OCI-LY3 (cell line): ENCODE measurements at regions not wholly inside any gene's neighbourhood (a gene's known extent, or its start where the extent isn't known, plus 50 kb on each side); places are given as distances from the start of the nearest gene placed in this dataset.

Source experiments
- H2AFZ ChIP-seq: fragments of 200-600, 300-600 bp; shearing (Covaris generic); 2 replicates; pipeline ENCODE4 v1.6.0; 2014; ENCODE audit warnings: antibody characterized with exemption, low read depth, low read length
- H3K27ac ChIP-seq: fragments of 200-600, 300-600 bp; sonication (generic); 2 replicates; pipeline ENCODE4 v1.5.1; 2014; ENCODE audit warnings: mild to moderate bottlenecking, low read length, moderate library complexity, mixed read lengths
- H3K27me3 ChIP-seq: fragments of 200-600, 300-600 bp; sonication (generic); 2 replicates; pipeline ENCODE4 v1.6.1; 2014; ENCODE audit warnings: low read depth, low read length, mixed read lengths
- H3K36me3 ChIP-seq: fragments of 200-600, 300-600 bp; sonication (generic); replicated peaks from 2 replicates; pipeline ENCODE3; 2014; ENCODE audit warnings: low read depth, low read length, mixed read lengths
- H3K4me1 ChIP-seq: fragments of 300-600, 200-600 bp; sonication (generic); 2 replicates; pipeline ENCODE4 v1.6.1; 2014; ENCODE audit warnings: low read length, mixed read lengths
- H3K4me2 ChIP-seq: fragments of 200-600, 300-600 bp; sonication (generic); 2 replicates; pipeline ENCODE4 v1.6.1; 2014; ENCODE audit warnings: low read length, mixed read lengths
- H3K4me3 ChIP-seq: fragments of 300-600, 200-600 bp; sonication (generic); 2 replicates; pipeline ENCODE4 v1.5.1; 2014; ENCODE audit warnings: antibody characterized with exemption, mild to moderate bottlenecking, low read length, moderate library complexity
- H3K79me2 ChIP-seq: fragments of 300-600, 200-600 bp; shearing (Covaris generic); 2 replicates; pipeline ENCODE4 v1.6.1; 2014; ENCODE audit warnings: mild to moderate bottlenecking, low read length, mixed read lengths
- H3K9ac ChIP-seq: fragments of 300-600, 200-600 bp; shearing (Covaris generic); 2 replicates; pipeline ENCODE4 v1.6.0; 2014; ENCODE audit warnings: mild to moderate bottlenecking, low read length, moderate library complexity
- H3K9me3 ChIP-seq: fragments of 200-600, 300-600 bp; shearing (Covaris generic); 2 replicates; pipeline ENCODE4 v1.6.1; 2014; ENCODE audit warnings: low read length, mixed read lengths; ENCODE audit not compliant: insufficient read depth
- H4K20me1 ChIP-seq: fragments of 200-600, 300-600 bp; sonication (generic); 2 replicates; pipeline ENCODE4 v1.6.1; 2016; ENCODE audit warnings: low read length, mixed read lengths; ENCODE audit not compliant: insufficient read depth
- EZH2phosphoT487 ChIP-seq: fragments of 200-600 bp; shearing (Covaris generic); IDR thresholded peaks from 2 replicates; pipeline ENCODE4 v1.6.1; 2018; ENCODE audit warnings: antibody characterized with exemption, mixed run types, low read depth
- TF ChIP-seq, protein P1 (sequence below): fragments of 200-600, 300-600 bp; sonication (generic); IDR thresholded peaks from 2 replicates; pipeline ENCODE4 v1.5.1; 2014; ENCODE audit warnings: antibody characterized with exemption, low read length, low read depth

DNA sequence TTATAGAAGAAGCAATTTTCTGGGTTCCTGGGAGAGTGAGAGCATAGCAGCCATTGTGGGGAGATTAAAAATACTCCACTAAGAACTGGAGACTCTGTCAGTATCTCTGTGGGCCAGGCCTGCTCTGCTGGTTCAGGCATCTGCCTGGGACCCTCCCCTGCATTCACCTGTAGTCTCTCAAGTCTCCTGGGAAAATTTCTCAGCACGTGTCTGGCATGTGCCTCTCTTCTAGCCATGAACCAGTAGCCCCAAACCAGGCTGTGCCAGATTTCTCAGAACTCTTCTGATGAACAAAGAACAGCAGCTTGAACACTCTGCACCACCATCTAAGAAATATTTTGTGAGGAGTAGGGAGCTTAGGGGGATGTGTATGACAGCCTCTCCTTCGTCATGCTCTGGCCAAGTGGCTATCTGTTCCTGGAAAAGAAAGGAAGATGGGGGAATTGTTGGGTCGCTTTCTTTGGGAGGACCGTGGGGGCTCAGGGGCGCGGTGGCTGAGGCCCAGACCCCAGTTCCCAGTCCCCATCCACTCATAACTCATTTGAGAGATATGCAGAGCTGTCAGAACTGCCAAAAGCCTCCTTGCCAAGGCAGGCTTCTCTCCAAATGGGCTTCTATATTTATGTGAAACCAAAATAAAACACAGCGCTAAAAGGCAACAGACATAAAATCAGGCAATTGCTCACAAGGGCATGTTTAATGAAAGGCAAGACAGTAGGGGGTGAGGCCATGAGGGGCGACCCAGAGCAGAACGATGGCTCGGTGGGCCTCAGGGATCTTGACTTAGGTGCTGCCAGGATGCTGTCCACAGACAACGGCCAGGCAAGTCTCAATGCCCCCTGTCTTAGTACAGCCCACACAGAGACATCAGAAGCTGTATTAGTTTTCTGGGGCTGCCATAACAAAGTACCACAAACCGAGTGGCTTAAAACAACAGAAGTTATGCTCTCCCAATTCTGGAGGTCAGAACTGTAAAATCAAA is 114.7 kb upstream of the TNP1 start:
- Histone ChIP-seq H3K4me1 (no peaks in the 10 kb centered on the region), H3K27me3 (no peaks in the 10 kb centered on the region), H3K4me2 (no peak overlapping the region), H3K9ac (no peak overlapping the region), H3K9me3 (no peaks in the 10 kb centered on the region), H3K36me3 (no peaks in the 10 kb centered on the region), H4K20me1 (no peaks in the 10 kb centered on the region), H3K27ac (no peak overlapping the region), H3K79me2 (no peaks in the 10 kb centered on the region), H3K4me3 (no peak overlapping the region), H2AFZ (no peak overlapping the region)
- TF ChIP-seq, protein P1, sequence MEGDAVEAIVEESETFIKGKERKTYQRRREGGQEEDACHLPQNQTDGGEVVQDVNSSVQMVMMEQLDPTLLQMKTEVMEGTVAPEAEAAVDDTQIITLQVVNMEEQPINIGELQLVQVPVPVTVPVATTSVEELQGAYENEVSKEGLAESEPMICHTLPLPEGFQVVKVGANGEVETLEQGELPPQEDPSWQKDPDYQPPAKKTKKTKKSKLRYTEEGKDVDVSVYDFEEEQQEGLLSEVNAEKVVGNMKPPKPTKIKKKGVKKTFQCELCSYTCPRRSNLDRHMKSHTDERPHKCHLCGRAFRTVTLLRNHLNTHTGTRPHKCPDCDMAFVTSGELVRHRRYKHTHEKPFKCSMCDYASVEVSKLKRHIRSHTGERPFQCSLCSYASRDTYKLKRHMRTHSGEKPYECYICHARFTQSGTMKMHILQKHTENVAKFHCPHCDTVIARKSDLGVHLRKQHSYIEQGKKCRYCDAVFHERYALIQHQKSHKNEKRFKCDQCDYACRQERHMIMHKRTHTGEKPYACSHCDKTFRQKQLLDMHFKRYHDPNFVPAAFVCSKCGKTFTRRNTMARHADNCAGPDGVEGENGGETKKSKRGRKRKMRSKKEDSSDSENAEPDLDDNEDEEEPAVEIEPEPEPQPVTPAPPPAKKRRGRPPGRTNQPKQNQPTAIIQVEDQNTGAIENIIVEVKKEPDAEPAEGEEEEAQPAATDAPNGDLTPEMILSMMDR, result no peak
- no peak for TF ChIP-seq EZH2phosphoT487

GRCh38 chr2:216971593-216971992 is 111.7 kb upstream of the TNP1 start:
- no peak overlapping the region for H2AFZ ChIP-seq
- no peaks in the 10 kb centered on the region for H3K79me2 ChIP-seq
- no peaks in the 10 kb centered on the region for H3K4me1 ChIP-seq
- H4K20me1 ChIP-seq, result no peaks in the 10 kb centered on the region
- H3K27ac ChIP-seq, result no peak overlapping the region
- H3K4me2 ChIP-seq, result no peak overlapping the region
- no peaks in the 10 kb centered on the region for H3K27me3 ChIP-seq
- TF ChIP-seq, protein P1, result no peak
- no peak for TF ChIP-seq EZH2phosphoT487
- H3K9ac ChIP-seq, result no peak overlapping the region
- no peaks in the 10 kb centered on the region for H3K36me3 ChIP-seq
- no peaks in the 10 kb centered on the region for H3K9me3 ChIP-seq
- H3K4me3 ChIP-seq, result no peak overlapping the region

- Histone ChIP-seq H3K4me1 (no peaks in the 10 kb centered on the region), H3K4me2 (no peak overlapping the region), H3K9me3 (no peaks in the 10 kb centered on the region), H2AFZ (no peak overlapping the region), H3K79me2 (no peaks in the 10 kb centered on the region), H3K36me3 (no peaks in the 10 kb centered on the region), H4K20me1 (no peaks in the 10 kb centered on the region), H3K27me3 (no peaks in the 10 kb centered on the region), H3K9ac (no peak overlapping the region), H3K27ac (no peak overlapping the region), H3K4me3 (no peak overlapping the region)
- TF ChIP-seq, protein P1, result no peak
- no peak for TF ChIP-seq EZH2phosphoT487
Observed at GRCh38 chr2:216970359-216970915, 110.6 kb upstream of the TNP1 start.

DNA sequence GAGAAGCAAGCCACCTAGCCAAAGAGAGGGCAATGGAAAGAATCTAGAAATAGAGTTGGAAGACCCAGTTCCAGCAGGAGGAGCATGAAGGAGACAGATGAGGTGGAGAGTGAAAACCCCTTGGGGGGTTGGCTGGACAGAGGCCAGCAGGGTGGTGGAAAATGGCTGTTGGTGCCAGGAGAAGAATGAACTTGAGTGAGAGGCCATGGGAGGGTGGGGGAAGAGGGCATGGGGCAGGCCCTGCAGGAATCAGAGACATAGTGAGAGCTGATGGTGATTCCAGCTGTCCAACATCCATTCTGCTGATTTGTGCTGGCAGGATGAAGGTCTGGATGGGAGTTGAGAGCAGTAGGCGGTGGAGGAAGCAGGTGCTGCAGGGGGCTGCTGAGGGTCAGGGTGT is 108.0 kb upstream of the TNP1 start:
- H3K4me1 ChIP-seq, result no peaks in the 10 kb centered on the region
- TF ChIP-seq, protein P1, result no peak
- TF ChIP-seq EZH2phosphoT487, result no peak
- H4K20me1 ChIP-seq, result no peaks in the 10 kb centered on the region
- H2AFZ ChIP-seq, result no peak overlapping the region
- H3K36me3 ChIP-seq, result no peaks in the 10 kb centered on the region
- no peaks in the 10 kb centered on the region for H3K79me2 ChIP-seq
- no peaks in the 10 kb centered on the region for H3K27me3 ChIP-seq
- no peak overlapping the region for H3K9ac ChIP-seq
- no peaks in the 10 kb centered on the region for H3K9me3 ChIP-seq
- no peak overlapping the region for H3K4me2 ChIP-seq
- H3K4me3 ChIP-seq, result no peak overlapping the region
- no peak overlapping the region for H3K27ac ChIP-seq
